AG09309 (cell line): ENCODE measurements at regions not wholly inside any gene's neighbourhood (a gene's known extent, or its start where the extent isn't known, plus 50 kb on each side); places are given as distances from the start of the nearest gene placed in this dataset.

Experiments
- DNase-seq: peaks from one replicate; pipeline ENCODE4 v3.0.0-alpha.2; 2010; ENCODE audit warnings: low read depth
- H3K4me3 ChIP-seq: 2 replicates; pipeline ENCODE4 v1.5.1; 2011; ENCODE audit warnings: mild to moderate bottlenecking, low read depth, low read length, moderate library complexity; ENCODE audit not compliant: control insufficient read depth
- CTCF ChIP-seq: IDR thresholded peaks from 2 replicates; pipeline ENCODE4 v1.5.1; 2011; ENCODE audit warnings: mild to moderate bottlenecking, low read depth, low read length, inconsistent platforms; ENCODE audit not compliant: insufficient read depth, control insufficient read depth; ENCODE audit errors: missing control alignments

- TF ChIP-seq CTCF: no peak
- H3K4me3 ChIP-seq: no peak overlapping the region
- no peak for DNase-seq
Observed at GRCh38 chr12:17383321-17383720, 706.7 kb downstream of the RERGL start.

- TF ChIP-seq CTCF: no peak
- no peak overlapping the region for H3K4me3 ChIP-seq
- no peak for DNase-seq
Observed at GRCh38 chr12:17381211-17381610, 708.8 kb downstream of the RERGL start.

GRCh38 chr12:17372508-17372907 is 717.5 kb downstream of the RERGL start:
- DNase-seq: no peak
- no peak overlapping the region for H3K4me3 ChIP-seq
- no peak for TF ChIP-seq CTCF

- no peak overlapping the region for H3K4me3 ChIP-seq
- DNase-seq: no peak
- TF ChIP-seq CTCF: no peak
Observed at GRCh38 chr12:17371491-17372215, 718.3 kb downstream of the RERGL start.

GRCh38 chr12:17370621-17371020 is 719.4 kb downstream of the RERGL start:
- no peak for TF ChIP-seq CTCF
- no peak overlapping the region for H3K4me3 ChIP-seq
- DNase-seq: no peak

GRCh38 chr12:17369556-17369955 is 720.4 kb downstream of the RERGL start:
- TF ChIP-seq CTCF: no peak
- no peak for DNase-seq
- no peak overlapping the region for H3K4me3 ChIP-seq

GRCh38 chr12:17361224-17361623 is 728.8 kb downstream of the RERGL start:
- H3K4me3 ChIP-seq: no peak overlapping the region
- no peak for DNase-seq
- no peak for TF ChIP-seq CTCF
